GM21529 (cell line): ENCODE measurements at regions not wholly inside any gene's neighbourhood (a gene's known extent, or its start where the extent isn't known, plus 50 kb on each side); places are given as distances from the start of the nearest gene placed in this dataset.
"Not testable (repeated sequence)": the region's sequence is repeated elsewhere in the genome, so short reads cannot be mapped to it uniquely, and the experiment has no call there.

Source experiments
- ATAC-seq: cut with Tn5 transposase; IDR thresholded peaks from one replicate; pipeline ENCODE4 v1.9.1; 2021; ENCODE audit not compliant: unreplicated experiment

DNA sequence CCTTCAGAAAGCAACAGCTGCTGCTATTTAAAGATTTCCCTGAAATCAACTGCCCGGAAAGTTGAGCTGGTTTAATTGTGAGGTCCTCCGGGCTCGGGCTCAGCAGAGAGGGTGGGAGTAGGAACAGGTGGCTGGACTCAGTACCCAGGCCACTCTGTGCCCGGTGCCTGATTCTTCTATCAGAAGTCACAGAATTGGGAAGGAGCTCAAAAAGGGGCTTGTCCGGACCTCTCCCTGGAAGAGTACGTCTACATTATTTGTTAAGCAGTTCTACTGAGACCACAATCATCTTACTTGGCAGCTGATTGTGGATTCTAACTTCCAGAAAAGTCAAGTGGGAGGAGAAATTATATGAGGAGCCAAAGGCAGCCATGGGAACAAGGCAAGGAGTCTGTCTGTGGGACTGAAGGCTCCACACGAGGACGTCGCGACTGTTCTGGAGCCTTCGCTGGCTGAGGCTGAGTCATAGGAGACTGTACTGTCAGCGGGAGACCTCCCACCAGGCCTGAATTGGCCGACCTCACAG is 91.7 kb upstream of the ANKRD10 start:
- ATAC-seq: no peak

DNA sequence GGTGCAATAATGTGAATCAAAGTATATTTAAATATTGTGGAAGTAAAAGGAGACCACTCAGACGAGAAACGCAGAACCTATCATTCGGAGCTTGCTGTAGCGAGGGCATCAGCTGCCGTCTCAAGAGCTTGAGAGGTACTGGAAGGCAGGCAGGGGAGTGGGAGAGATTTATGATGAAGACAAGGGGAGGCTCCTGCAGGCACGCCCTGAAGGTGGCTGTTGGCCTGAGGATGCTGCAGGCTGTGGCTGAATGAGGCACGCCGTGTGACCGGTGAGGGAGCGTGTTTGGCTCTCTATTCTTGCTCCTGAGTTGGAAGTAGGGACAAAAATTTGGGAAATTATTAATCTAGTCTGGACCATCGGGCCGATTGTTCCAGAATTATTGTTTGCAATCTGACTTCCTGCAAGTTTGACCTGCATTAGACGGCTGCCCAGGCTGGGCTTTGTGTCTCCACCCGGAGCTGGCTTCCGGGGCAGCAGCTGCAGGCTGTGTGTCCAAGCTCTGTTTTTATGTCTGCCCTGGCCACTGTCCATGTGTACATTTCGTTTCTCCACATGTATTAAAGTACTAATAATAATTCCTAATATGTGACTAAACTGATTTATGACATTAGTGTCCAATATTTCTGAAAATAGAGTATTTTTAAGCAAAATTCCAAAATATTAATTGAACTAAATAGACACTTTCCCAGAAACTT is 91.1 kb upstream of the ANKRD10 start:
- ATAC-seq: no peak

DNA sequence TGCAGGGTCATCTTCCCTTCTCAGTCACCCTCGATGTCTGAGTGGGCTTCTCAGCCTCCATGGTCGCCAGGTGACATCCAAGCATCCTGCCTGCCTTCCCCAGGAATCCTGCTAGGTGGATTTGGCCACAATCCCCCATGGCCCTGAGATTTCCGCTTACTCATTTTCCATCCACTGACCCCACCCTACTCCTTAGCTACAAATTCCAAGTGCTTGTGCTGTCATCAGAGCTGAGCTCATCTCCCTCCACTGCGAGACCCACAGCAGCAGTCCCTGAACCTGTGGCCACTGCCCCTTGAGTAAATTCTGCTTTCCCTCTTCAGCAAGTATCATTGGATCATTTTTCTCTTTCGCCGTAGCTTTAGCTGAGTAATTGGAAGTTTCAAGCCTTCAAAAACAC is 90.5 kb upstream of the ANKRD10 start:
- ATAC-seq: no peak

DNA sequence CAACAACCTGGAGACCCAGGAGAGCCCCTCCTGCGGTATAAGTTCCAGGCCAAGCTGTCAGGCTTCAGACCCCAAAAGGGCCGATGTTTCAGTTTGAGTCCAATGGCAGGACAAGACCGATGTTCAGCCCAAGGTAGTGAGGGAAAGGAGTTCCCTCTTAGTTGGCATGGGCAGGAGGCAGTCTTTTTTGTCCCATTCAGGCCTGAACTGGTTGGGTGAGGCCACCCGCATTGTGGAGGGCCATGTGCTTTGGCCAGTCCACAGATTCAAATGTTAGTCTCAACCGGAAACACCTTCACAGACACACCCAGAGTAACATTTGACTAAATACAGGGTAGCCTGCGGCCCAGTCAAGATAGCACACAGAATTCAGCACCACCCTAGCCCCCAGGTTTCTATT is 89.6 kb upstream of the ANKRD10 start:
- ATAC-seq: no peak

GRCh38 chr13:111001636-111002035 is 86.8 kb upstream of the ANKRD10 start:
- ATAC-seq: no peak

DNA sequence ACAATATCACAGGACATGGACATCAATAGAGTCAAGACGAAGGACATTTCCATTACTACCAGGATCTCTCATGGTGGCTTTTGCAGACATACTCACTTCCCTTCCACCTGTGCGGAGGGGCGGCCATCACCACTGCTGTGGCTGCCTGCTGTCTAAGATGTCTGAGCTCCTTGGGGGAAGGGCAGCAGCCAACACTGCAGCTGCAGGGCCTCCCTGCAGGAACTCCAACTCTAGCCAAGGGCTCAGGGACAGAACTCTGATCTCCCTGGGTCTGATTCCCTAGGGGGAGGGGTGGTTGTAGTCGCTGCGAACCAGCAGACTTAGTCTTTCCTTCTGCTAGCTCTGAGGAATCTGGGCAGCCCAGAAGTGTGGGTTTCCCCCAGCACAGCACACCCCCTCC is 78.9 kb upstream of the ANKRD10 start:
- no peak for ATAC-seq

GRCh38 chr13:110991991-110992508 is 77.2 kb upstream of the ANKRD10 start:
- ATAC-seq: no peak

GRCh38 chr13:110989331-110989730 is 74.5 kb upstream of the ANKRD10 start:
- ATAC-seq: no peak

DNA sequence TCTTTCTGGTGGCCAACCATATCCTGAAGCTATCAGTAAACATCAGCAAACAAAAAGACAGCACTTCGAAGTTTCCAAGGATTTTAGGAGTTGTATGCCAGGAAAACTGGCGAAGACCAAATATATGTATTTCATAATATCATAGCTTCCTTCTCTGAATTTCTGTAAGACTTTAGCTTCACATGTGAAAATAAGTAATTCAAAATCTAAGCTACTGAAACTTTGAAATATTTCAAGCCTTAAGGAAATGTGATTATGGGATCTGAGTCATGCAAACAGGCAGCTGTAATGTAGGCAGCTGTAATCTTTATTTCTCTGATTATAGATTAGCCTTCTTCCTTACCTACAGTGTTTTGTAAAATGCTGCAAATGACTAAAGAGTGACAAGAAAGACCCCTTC is 70.7 kb upstream of the ANKRD10 start:
- no peak for ATAC-seq

DNA sequence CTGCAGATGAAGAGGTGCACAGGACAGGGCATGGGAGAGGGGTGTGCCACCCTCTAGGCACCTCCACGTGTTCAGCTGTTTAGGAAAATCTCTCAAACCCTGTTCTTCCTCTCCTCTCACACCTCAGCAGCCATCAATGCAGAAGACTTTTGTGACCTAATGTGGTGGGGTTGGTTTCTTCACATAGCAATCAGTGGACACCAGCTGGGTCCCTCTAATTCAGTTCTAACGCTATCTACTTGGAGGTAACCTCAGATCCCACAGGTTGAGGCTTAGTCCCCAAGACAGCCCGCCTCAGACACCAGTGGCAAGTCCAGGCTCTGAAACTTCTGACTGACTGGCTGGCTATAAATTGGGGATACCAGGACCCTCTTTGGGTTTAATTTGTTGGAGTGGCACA is 69.9 kb upstream of the ANKRD10 start:
- ATAC-seq: no peak

GRCh38 chr13:110984381-110984780 is 69.5 kb upstream of the ANKRD10 start:
- no peak for ATAC-seq

- ATAC-seq: no peak
Observed at GRCh38 chr13:110983241-110983640, 68.4 kb upstream of the ANKRD10 start.

DNA sequence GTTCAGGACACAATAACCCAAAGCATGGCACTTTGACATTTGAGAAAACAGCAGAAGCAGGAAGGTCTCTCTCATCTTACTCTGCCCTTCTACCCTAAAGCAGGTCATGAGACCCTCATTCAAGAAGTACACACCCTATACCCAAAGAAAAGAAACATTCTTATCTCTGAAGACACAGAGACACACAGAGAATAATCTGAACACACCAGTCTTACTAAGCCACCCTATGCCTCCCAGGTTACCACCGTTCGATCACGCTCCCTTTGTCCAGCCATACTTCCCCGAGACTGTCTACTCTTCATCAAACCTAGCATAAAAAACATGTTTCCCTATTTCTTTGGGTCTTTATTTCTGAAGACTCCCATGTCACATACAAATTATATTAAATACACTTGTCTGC is 66.5 kb upstream of the ANKRD10 start:
- no peak for ATAC-seq

GRCh38 chr13:110980921-110981320 is 66.1 kb upstream of the ANKRD10 start:
- no peak for ATAC-seq

GRCh38 chr13:110979149-110979548 is 64.3 kb upstream of the ANKRD10 start:
- ATAC-seq: not testable (repeated sequence)

DNA sequence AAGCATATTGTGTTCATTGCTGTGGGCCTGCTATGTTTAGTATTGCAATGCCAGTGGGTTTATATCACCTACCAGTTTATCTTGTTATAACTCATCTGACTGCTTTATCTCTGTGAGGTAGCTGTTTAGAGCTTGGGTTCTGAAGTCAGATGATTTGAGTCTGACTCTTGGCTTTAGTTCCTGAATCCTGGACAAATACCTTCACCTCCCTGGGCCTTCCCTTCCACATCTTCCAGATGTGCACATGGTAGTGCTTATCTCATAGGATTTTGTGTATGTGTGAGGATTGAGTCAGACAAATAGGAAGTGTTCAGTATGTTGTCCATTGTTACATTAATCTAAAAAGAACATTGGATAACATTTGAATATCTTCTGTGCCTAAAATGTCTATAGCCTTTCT is 63.5 kb upstream of the ANKRD10 start:
- ATAC-seq: no peak

GRCh38 chr13:110976785-110977184 is 61.9 kb upstream of the ANKRD10 start:
- no peak for ATAC-seq

DNA sequence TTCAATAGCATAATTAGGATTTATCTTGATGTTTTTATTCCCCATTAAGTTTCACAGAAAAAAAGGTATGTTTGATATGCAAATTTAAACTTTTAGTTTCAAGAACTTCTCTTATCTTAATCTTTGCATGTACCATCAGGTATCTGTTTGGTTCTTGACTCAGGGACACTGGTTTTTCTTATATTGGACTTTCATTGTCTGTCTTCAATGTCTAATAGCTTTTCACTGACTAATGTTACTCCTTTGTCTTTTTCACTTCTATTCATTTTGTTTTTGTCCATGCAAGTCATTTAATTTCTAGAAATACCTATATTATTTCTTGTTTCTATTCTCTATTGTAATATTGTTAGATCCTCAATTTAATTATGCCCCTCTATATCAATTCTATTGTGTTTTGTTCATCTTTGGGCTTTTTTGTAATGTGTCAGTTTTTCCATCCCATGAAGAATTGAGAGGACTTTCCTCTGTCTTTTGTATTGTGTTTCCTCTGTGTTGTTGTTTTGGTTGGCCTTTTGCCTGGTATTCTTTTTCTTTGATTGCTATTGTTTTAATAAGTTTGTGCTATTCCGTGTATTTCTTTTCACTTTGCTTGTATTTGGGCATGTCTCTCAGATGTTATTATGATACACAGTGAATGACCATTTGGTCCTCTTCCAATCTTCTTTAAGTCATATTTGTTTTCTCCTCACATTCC is 58.3 kb upstream of the ANKRD10 start:
- ATAC-seq: no peak

DNA sequence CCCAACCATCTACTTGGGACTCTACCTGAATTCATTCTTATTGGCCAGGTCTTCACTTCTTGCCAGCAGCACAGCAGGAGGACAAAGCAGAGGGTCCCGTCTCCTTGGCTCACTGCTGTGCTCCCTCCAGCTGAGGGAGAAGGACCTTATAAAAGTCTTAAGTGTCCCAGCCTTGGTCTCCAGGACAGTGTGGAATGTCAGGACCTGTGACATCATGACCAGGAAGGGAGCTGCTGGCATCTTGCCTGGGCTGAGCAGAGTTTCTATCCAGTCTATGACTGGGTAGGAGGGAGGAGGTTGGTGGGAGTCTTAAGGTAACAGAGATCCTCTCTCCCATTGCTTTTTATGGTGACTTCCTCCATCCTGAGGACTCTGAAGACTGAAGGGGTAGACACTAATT is 56.6 kb upstream of the ANKRD10 start:
- no peak for ATAC-seq

DNA sequence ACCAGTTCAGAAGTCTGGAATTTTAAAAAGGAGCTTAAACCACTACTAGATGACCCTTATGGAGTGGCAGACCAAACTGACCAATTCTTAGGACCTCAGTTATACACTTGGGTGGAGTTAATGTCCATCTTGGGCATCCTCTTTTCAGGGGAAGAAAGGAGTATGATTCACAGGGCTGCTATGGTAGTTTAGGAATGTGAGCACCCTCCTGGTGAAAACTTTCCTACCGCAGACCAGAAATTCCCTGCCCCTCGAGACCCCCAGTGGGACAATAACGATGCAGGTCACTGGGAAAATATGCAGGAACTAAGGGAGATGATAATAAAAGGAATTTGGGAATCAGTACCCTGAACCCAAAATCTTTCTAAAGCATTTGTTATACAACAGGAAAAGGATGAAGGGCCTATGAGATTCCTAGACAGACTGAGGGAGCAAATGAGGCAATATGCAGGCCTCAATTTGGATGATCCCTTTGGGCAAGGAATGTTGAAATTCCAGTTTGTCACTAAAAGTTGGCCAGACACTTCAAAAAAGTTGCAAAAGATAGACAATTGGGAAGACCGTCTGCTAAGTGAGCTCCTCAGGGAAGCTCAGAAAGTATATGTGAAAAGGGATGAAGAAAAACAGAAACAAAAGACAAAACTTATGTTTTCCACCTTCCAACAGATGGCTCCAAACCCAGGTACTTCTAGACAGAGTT is 52.4 kb upstream of the ANKRD10 start:
- not testable (repeated sequence) for ATAC-seq

- no peak for ATAC-seq
Observed at GRCh38 chr13:110965755-110966134, 50.9 kb upstream of the ANKRD10 start.
